ENCODE measurements at regions not wholly inside any gene's neighbourhood (a gene's known extent, or its start where the extent isn't known, plus 50 kb on each side); places are given as distances from the start of the nearest gene placed in this dataset.

DNA sequence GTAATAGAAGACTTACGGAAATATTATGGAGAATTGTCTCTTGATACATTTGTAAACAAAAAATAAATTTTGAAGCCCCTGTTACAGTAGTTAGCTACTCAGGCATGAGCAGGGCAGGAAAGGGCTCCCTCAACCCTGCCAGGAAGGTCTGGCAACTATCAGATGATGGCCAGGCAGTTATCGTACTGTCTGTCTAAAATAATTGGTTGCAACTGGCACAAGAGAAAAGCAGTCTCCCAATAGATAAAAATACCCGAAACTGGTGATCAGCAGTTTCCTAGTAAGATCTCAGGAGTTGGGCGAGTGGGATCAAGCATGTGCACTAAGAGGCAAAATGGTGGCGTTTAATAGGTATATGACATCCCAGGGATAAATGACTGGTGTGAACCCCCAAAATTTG is 1336.3 kb downstream of the C4orf33 start:
- H3K9me3 Mint-ChIP-seq, result peaks cover 2% of the 10 kb centered on the region; the same call in 1 of the 2 replicates
- no peaks in the 10 kb centered on the region for H3K27me3 Mint-ChIP-seq (ENCODE audit: insufficient read depth)
- no peak overlapping the region for H3K4me3 Mint-ChIP-seq
- TF ChIP-seq, protein P1, sequence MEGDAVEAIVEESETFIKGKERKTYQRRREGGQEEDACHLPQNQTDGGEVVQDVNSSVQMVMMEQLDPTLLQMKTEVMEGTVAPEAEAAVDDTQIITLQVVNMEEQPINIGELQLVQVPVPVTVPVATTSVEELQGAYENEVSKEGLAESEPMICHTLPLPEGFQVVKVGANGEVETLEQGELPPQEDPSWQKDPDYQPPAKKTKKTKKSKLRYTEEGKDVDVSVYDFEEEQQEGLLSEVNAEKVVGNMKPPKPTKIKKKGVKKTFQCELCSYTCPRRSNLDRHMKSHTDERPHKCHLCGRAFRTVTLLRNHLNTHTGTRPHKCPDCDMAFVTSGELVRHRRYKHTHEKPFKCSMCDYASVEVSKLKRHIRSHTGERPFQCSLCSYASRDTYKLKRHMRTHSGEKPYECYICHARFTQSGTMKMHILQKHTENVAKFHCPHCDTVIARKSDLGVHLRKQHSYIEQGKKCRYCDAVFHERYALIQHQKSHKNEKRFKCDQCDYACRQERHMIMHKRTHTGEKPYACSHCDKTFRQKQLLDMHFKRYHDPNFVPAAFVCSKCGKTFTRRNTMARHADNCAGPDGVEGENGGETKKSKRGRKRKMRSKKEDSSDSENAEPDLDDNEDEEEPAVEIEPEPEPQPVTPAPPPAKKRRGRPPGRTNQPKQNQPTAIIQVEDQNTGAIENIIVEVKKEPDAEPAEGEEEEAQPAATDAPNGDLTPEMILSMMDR (IDR thresholded peaks at IDR 0.05), result no peak
- no peaks in the 10 kb centered on the region for H3K36me3 Mint-ChIP-seq (ENCODE audit: low read depth)
- DNase-seq, result no peak
- no peak overlapping the region for H3K27ac Mint-ChIP-seq
- no peaks in the 10 kb centered on the region; the same call in 1 of the 2 replicates for H3K4me1 Mint-ChIP-seq (ENCODE audit: low read depth)

- Mint-ChIP-seq H3K4me3 (no peak overlapping the region), H3K27me3 (ENCODE audit: insufficient read depth) (no peaks in the 10 kb centered on the region), H3K27ac (no peak overlapping the region), H3K9me3 (peaks cover 4% of the 10 kb centered on the region), H3K36me3 (ENCODE audit: low read depth) (no peaks in the 10 kb centered on the region), H3K4me1 (ENCODE audit: low read depth) (no peaks in the 10 kb centered on the region)
- TF ChIP-seq, protein P1 (IDR thresholded peaks at IDR 0.05), result no peak
- DNase-seq, result no peak
These were observed 1353.8 kb downstream of the C4orf33 start for GRCh38 chr4:130449741-130450140.

- TF ChIP-seq, protein P1 (IDR thresholded peaks at IDR 0.05), result no peak
- H3K36me3 Mint-ChIP-seq (ENCODE audit: low read depth), result no peaks in the 10 kb centered on the region
- H3K4me3 Mint-ChIP-seq, result no peak overlapping the region
- no peak for DNase-seq
- H3K9me3 Mint-ChIP-seq, result no peaks in the 10 kb centered on the region
- no peaks in the 10 kb centered on the region for H3K27me3 Mint-ChIP-seq (ENCODE audit: insufficient read depth)
- H3K4me1 Mint-ChIP-seq (ENCODE audit: low read depth), result peaks cover 6% of the 10 kb centered on the region
- H3K27ac Mint-ChIP-seq, result no peak overlapping the region
These were observed 1372.4 kb downstream of the C4orf33 start for GRCh38 chr4:130468340-130468739.

DNA sequence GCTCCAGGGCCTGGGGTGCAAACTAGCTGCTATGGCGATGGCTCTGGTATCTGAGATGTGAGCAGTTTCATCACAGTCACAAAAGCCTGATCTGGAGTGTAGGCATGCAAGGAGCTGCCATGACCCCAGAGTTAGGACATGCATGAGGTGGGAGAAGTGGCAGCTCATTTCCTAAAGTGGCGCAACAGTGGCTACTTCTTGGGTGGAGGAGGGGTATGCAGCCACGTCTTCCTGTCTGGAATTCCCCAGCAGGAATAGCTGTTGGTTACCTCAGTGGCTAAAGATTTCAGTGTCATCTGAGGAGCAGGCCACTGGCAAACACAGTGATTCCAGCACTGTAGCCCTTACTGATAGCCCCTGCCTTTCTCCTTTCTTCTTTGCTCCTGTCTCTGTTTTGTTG is 1382.5 kb downstream of the C4orf33 start:
- Mint-ChIP-seq H3K4me3 (peak overlapping the region; percentile 19; the same call in 1 of the 2 replicates), H3K4me1 (ENCODE audit: low read depth) (peaks cover 20% of the 10 kb centered on the region), H3K27ac (peak overlapping the region; percentile 85), H3K27me3 (ENCODE audit: insufficient read depth) (no peaks in the 10 kb centered on the region), H3K9me3 (no peaks in the 10 kb centered on the region; the same call in 1 of the 2 replicates), H3K36me3 (ENCODE audit: low read depth) (no peaks in the 10 kb centered on the region)
- TF ChIP-seq, protein P1 (IDR thresholded peaks at IDR 0.05), result no peak
- peak; percentile 66 for DNase-seq

GRCh38 chr4:130479020-130479419 is 1383.1 kb downstream of the C4orf33 start:
- peak; percentile 31 for DNase-seq
- Mint-ChIP-seq H3K36me3 (ENCODE audit: low read depth) (no peaks in the 10 kb centered on the region), H3K9me3 (no peaks in the 10 kb centered on the region; the same call in 1 of the 2 replicates), H3K4me1 (ENCODE audit: low read depth) (peaks cover 25% of the 10 kb centered on the region), H3K4me3 (no peak overlapping the region), H3K27ac (peak overlapping the region; percentile 85), H3K27me3 (ENCODE audit: insufficient read depth) (no peaks in the 10 kb centered on the region)
- TF ChIP-seq, protein P1 (IDR thresholded peaks at IDR 0.05), result no peak

- no peaks in the 10 kb centered on the region; the same call in 1 of the 2 replicates for H3K9me3 Mint-ChIP-seq
- no peaks in the 10 kb centered on the region for H3K36me3 Mint-ChIP-seq (ENCODE audit: low read depth)
- no peak for DNase-seq
- peak overlapping the region; percentile 85; the same call in 1 of the 2 replicates for H3K27ac Mint-ChIP-seq
- no peaks in the 10 kb centered on the region for H3K27me3 Mint-ChIP-seq (ENCODE audit: insufficient read depth)
- H3K4me3 Mint-ChIP-seq, result no peak overlapping the region
- H3K4me1 Mint-ChIP-seq (ENCODE audit: low read depth), result peaks cover 28% of the 10 kb centered on the region
- TF ChIP-seq, protein P1 (IDR thresholded peaks at IDR 0.05), result no peak
These were observed 1383.7 kb downstream of the C4orf33 start for GRCh38 chr4:130479674-130480073.
